K562 (cell line): ENCODE measurements at regions not wholly inside any gene's neighbourhood (a gene's known extent, or its start where the extent isn't known, plus 50 kb on each side); places are given as distances from the start of the nearest gene placed in this dataset.

ENCODE experiments used
- ATAC-seq: fragments of 200-7000 bp; cut with Tn5 transposase; 3 replicates; pipeline ENCODE4 v1.9.1; 2020; ENCODE audit warnings: moderate library complexity
- BruUV-seq: library from RNA; stranded (reverse); fragments of 400-500 nt; replicated peaks from 2 replicates; lab custom pipeline; 2021; lab: Mats Ljungman, UMichigan
- CTCF ChIA-PET: fragments of 300-600 bp; formaldehyde crosslinking; extraction: SDS; loops from one replicate; lab custom pipeline; 2021; ENCODE audit warnings: low intra/inter-chr PET ratio; lab: Yijun Ruan, JAX
- POLR2A ChIA-PET: fragments of 300-600, 350-650 bp; sonication (Branson Sonifier 250); formaldehyde crosslinking; extraction: SDS; loops from one replicate; lab custom pipeline; 2021; ENCODE audit warnings: antibody characterized with exemption, inconsistent platforms; lab: Yijun Ruan, JAX
- DNase-seq, 4 experiments: peaks; one replicate each; pipeline versions ENCODE4 v3.0.0 to v3.0.0-alpha.2; 2011 to 2018; ENCODE audit warnings: low spot score in 3 of 4, mixed read lengths in 3 of 4; ENCODE audit errors: extremely low read depth in 1 of 4
- FAIRE-seq: peaks from 2 replicates; lab custom pipeline; 2011; peaks lifted over from hg19 to GRCh38; lab: Jason Lieb, UNC
- H2AFZ ChIP-seq: 2 replicates; pipeline ENCODE4 v1.6.0; 2011; ENCODE audit warnings: low read depth, low read length, control low read depth, inconsistent platforms
- H3K27ac ChIP-seq: fragments of 200-600 bp; 3 replicates; pipeline ENCODE4 v1.8.0; 2011; ENCODE audit warnings: low read depth, mild to moderate bottlenecking, control low read depth, inconsistent platforms, low read length, moderate library complexity, mixed read lengths; ENCODE audit errors: extremely low read depth
- H3K27me3 ChIP-seq, 2 experiments: fragments of 300-600 bp in 1 of 2; 2 replicates in 1 of 2; 3 replicates in 1 of 2; pipeline versions ENCODE4 v1.6.0 to v1.8.0; 2011; ENCODE audit warnings: inconsistent platforms in 2 of 2, low read length in 2 of 2, mild to moderate bottlenecking in 1 of 2, mixed read lengths in 1 of 2, moderate library complexity in 1 of 2; ENCODE audit not compliant: control insufficient read depth in 2 of 2, insufficient read depth in 2 of 2
- H3K36me3 ChIP-seq: fragments of 300-600 bp; 3 replicates; pipeline ENCODE4 v1.8.0; 2011; ENCODE audit warnings: mild to moderate bottlenecking, low read length, inconsistent platforms; ENCODE audit not compliant: control insufficient read depth, insufficient read depth
- H3K4me1 ChIP-seq, 2 experiments: fragments of 200-600 bp in 1 of 2; replicated peaks in 1 of 2; 2 replicates in 1 of 2; 3 replicates in 1 of 2; pipeline versions ENCODE4 v1.5.1 to v1.8.0; 2011; ENCODE audit warnings: inconsistent platforms in 2 of 2, low read length in 2 of 2, mild to moderate bottlenecking in 1 of 2, mixed read lengths in 1 of 2, moderate library complexity in 1 of 2; ENCODE audit not compliant: control insufficient read depth in 2 of 2, insufficient read depth in 2 of 2
- H3K4me2 ChIP-seq: 2 replicates; pipeline ENCODE4 v1.6.1; 2011; ENCODE audit warnings: low read length, control low read depth, inconsistent platforms, mixed read lengths; ENCODE audit not compliant: insufficient read depth
- H3K4me3 ChIP-seq: fragments of 200-600 bp; sonication (generic), shearing (Covaris generic); 2 replicates; pipeline ENCODE4 v1.5.1; 2016; ENCODE audit warnings: control low read depth, inconsistent platforms
- H3K79me2 ChIP-seq: fragments of 200-600 bp; 3 replicates; pipeline ENCODE4 v1.8.0; 2011; ENCODE audit warnings: low read length, inconsistent platforms; ENCODE audit not compliant: control insufficient read depth, insufficient read depth
- H3K9ac ChIP-seq, 2 experiments: 2 replicates each; pipeline versions ENCODE4 v1.6.0 to v1.6.1; 2011; ENCODE audit warnings: low read depth in 2 of 2, low read length in 2 of 2, control low read depth in 1 of 2, inconsistent platforms in 1 of 2, mild to moderate bottlenecking in 1 of 2, mixed read lengths in 1 of 2; ENCODE audit not compliant: insufficient read depth in 1 of 2
- H3K9me1 ChIP-seq: one replicate; pipeline ENCODE4 v1.6.0; 2011; ENCODE audit warnings: inconsistent platforms, mild to moderate bottlenecking, low read length, moderate library complexity; ENCODE audit not compliant: control insufficient read depth, insufficient read depth
- H3K9me3 ChIP-seq: replicated peaks from 2 replicates; pipeline ENCODE4 v1.5.1; 2011; ENCODE audit warnings: low read depth, low read length, inconsistent platforms; ENCODE audit not compliant: control insufficient read depth, insufficient read depth
- H4K20me1 ChIP-seq: replicated peaks from 2 replicates; pipeline ENCODE4 v1.6.1; 2011; ENCODE audit warnings: low read length, inconsistent platforms, mixed read lengths; ENCODE audit not compliant: control insufficient read depth, insufficient read depth
- CREM ChIP-seq: IDR thresholded peaks from 2 replicates; pipeline ENCODE4 v1.6.1; 2014; ENCODE audit warnings: antibody characterized with exemption, low read depth
- FIP1L1 ChIP-seq: fragments of 200-400 bp; formaldehyde crosslinking; IDR thresholded peaks from 2 replicates; pipeline ENCODE4 v1.6.1; 2018; ENCODE audit warnings: mild to moderate bottlenecking, low read depth, low read length; ENCODE audit not compliant: poor library complexity, severe bottlenecking
- HIVEP1 ChIP-seq: fragments of 250-450 bp; sonication (Bioruptor Pico); IDR thresholded peaks from 2 replicates; pipeline ENCODE4 v1.4.0; 2020; ENCODE audit warnings: mild to moderate bottlenecking
- HNRNPH1 ChIP-seq: fragments of 200-400 bp; formaldehyde crosslinking; optimal IDR thresholded peaks from 2 replicates; pipeline ENCODE3; 2017; ENCODE audit warnings: low read depth, mild to moderate bottlenecking, low read length, moderate library complexity
- NUFIP1 ChIP-seq: fragments of 450-650 bp; IDR thresholded peaks from 2 replicates; pipeline ENCODE4 v1.6.1; 2018; ENCODE audit not compliant: partially characterized antibody
- RAD21 ChIP-seq, 2 experiments: fragments of 250-450 bp in 1 of 2; fragments of 450-650 bp in 1 of 2; sonication (Bioruptor Pico) in 1 of 2; formaldehyde crosslinking in 1 of 2; IDR thresholded peaks in 1 of 2; conservative IDR thresholded peaks in 1 of 2; 2 replicates each; pipeline versions ENCODE4 v1.4.0 to v1.8.0; 2020 to 2022; ENCODE audit warnings: mild to moderate bottlenecking in 2 of 2, moderate library complexity in 1 of 2
- SNIP1 ChIP-seq: fragments of 450-650 bp; IDR thresholded peaks from 2 replicates; pipeline ENCODE4 v1.7.1; 2017; ENCODE audit warnings: low read depth, mild to moderate bottlenecking
- WGBS: fragments of 100-300 bp; shearing (Covaris generic); methylation state at CpG from one replicate; pipeline ENCODE4 v1.1.6; 2016; ENCODE audit warnings: low coverage, mixed read lengths; ENCODE audit not compliant: insufficient coverage; ENCODE audit errors: missing lambda C conversion rate; 5-methylcytosine and 5-hydroxymethylcytosine counted together
- in situ Hi-C: fragments of 300-500 bp; cut with MboI; formaldehyde crosslinking; loops from 4 replicates; pipeline ENCODE4 v1.15.0; 2018; ENCODE audit warnings: inconsistent platforms, mixed read lengths
- intact Hi-C: fragments of 100-400 bp; cut with micrococcal nuclease; formaldehyde crosslinking; loops from 2 replicates; pipeline ENCODE4 v1.14.2; 2022
- TF ChIP-seq, protein P1 (sequence below), 3 experiments: IDR thresholded peaks in 2 of 3; conservative IDR thresholded peaks in 1 of 3; 2 replicates each; pipeline ENCODE4 v1.5.1; 2011 to 2012; ENCODE audit warnings: low read length in 3 of 3, mild to moderate bottlenecking in 3 of 3, control low read depth in 2 of 3, improper control_type of control experiment in 1 of 3, inconsistent platforms in 1 of 3, low read depth in 1 of 3, mixed read lengths in 1 of 3, moderate library complexity in 1 of 3; ENCODE audit not compliant: insufficient read depth in 2 of 3
- TF ChIP-seq, protein P2 (sequence below): sonication (generic); formaldehyde crosslinking; IDR thresholded peaks from 2 replicates; pipeline ENCODE4 v1.8.0; 2022; ENCODE audit warnings: mild to moderate bottlenecking, missing genetic modification reagents

DNA sequence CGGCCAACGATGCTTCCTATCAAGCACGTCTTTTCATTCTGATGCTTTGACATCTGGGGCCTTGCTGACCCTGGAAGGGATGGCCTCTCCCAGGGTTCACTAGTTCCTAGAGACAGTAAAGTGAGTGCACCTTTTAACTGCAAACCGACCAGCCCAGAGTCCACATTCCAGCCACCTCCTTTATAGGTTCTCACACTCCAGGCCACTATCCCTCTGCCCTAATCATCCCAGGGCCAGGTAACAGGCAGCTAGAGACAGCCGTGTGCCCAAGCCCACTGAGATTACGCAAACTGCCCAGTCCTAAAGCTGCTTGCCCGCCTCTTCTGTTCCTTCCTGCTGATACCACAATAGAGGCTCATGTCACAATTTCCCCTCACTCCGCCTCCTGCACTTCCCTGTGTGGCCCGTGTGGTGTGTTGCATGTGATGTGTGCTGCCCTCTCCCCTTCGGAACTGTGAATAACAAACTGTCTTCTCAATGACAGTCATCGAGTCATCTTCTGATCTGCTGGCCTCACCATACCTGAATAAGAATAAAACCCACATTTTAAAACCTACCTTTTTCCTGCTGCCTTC lies 123.7 kb upstream of the EXOC2 start:
- Histone ChIP-seq H3K27me3 (peaks cover 7 to 21% of the 10 kb centered on the region in 2 experiments; a peak in 3 of 5 replicates), H3K9me3 (no peaks in the 10 kb centered on the region), H3K36me3 (no peaks in the 10 kb centered on the region), H3K27ac (no peak overlapping the region), H3K4me3 (no peak overlapping the region), H2AFZ (no peak overlapping the region), H4K20me1 (no peaks in the 10 kb centered on the region), H3K9me1 (no peaks in the 10 kb centered on the region), H3K79me2 (no peaks in the 10 kb centered on the region), H3K4me2 (no peak overlapping the region), H3K9ac (no peak overlapping the region), H3K4me1 (no peaks in the 10 kb centered on the region)
- intact Hi-C loops (no loop called here), in situ Hi-C loops (no loop called here)
- FAIRE-seq = no peak
- ATAC-seq = peak; percentile 32; the same call in 1 of the 3 replicates
- POLR2A ChIA-PET = interaction anchor here (1.5 kb wide), 1 partner anchor 12 kb away, joined by 4 read pairs; no protein-coding TSS in a partner anchor
- DNase-seq = no peak
- BruUV-seq = no TSS peak
- CTCF ChIA-PET = no interaction called here
- 2% methylated on average over 11 of the region's 11 CpGs for WGBS
- TF ChIP-seq HNRNPH1 (no peak), SNIP1 (no peak), HIVEP1 (CRISPR knock-in tag) (no peak), FIP1L1 (no peak)

DNA sequence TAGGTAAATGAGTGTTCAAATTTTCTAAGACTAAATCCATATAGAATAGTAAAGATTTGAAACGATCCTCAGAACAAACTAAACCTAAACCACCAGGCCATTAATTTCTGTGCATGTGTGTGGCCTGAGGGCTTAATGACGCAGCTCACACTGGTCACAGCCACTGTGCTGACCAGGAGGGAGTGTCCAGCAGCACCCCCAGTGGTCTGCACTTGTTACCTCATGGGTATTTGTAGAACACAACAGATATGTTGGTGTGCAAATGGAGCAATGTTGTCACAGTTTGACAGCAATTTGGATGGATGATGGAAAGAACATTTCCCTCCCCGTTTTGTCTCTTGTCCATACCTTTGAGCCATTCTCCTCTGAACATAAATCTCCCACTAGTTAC lies 122.4 kb upstream of the EXOC2 start:
- Histone ChIP-seq H3K9ac (no peak overlapping the region), H3K27ac (no peak overlapping the region), H4K20me1 (no peaks in the 10 kb centered on the region), H3K4me2 (no peak overlapping the region), H3K4me1 (no peaks in the 10 kb centered on the region), H3K36me3 (no peaks in the 10 kb centered on the region), H3K9me3 (no peaks in the 10 kb centered on the region), H3K79me2 (no peaks in the 10 kb centered on the region), H3K27me3 (peaks cover 7 to 21% of the 10 kb centered on the region in 2 experiments; a peak in 3 of 5 replicates), H3K4me3 (no peak overlapping the region), H3K9me1 (no peaks in the 10 kb centered on the region), H2AFZ (no peak overlapping the region)
- in situ Hi-C loops (no loop called here), intact Hi-C loops (no loop called here)
- ChIA-PET POLR2A (no interaction called here), CTCF (no interaction called here)
- FAIRE-seq (peak; percentile 6), DNase-seq (peak; percentile 27 to 54 (median 30)), ATAC-seq (peak; percentile 99)
- no TSS peak for BruUV-seq
- TF ChIP-seq NUFIP1 (no peak), RAD21 (CRISPR knock-in tag; conservative IDR thresholded peaks at IDR 0.05 in 1 of 2, IDR thresholded peaks at IDR 0.05 in 1 of 2) (peak; percentile 23 to 28; a peak in 1 of 4 replicates), CREM (0 out of 2 replicates have a peak, but pooled peaks have one; percentile 21)
- TF ChIP-seq, protein P1, sequence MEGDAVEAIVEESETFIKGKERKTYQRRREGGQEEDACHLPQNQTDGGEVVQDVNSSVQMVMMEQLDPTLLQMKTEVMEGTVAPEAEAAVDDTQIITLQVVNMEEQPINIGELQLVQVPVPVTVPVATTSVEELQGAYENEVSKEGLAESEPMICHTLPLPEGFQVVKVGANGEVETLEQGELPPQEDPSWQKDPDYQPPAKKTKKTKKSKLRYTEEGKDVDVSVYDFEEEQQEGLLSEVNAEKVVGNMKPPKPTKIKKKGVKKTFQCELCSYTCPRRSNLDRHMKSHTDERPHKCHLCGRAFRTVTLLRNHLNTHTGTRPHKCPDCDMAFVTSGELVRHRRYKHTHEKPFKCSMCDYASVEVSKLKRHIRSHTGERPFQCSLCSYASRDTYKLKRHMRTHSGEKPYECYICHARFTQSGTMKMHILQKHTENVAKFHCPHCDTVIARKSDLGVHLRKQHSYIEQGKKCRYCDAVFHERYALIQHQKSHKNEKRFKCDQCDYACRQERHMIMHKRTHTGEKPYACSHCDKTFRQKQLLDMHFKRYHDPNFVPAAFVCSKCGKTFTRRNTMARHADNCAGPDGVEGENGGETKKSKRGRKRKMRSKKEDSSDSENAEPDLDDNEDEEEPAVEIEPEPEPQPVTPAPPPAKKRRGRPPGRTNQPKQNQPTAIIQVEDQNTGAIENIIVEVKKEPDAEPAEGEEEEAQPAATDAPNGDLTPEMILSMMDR (IDR thresholded peaks at IDR 0.05 in 2 of 3, conservative IDR thresholded peaks at IDR 0.05 in 1 of 3; ENCODE audit: insufficient read depth in 2 of 3, low read depth in 1 of 3, low read length in 3 of 3) = peak; percentile 46 to 70 (median 55)
- TF ChIP-seq, protein P2, sequence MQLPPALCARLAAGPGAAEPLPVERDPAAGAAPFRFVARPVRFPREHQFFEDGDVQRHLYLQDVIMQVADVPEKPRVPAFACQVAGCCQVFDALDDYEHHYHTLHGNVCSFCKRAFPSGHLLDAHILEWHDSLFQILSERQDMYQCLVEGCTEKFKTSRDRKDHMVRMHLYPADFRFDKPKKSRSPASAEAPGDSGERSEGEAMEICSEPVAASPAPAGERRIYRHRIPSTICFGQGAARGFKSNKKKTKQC = no peak
- WGBS = 0% methylated on average over 3 of the region's 3 CpGs
